ENCODE measurements at regions not wholly inside any gene's neighbourhood (a gene's known extent, or its start where the extent isn't known, plus 50 kb on each side); places are given as distances from the start of the nearest gene placed in this dataset.

DNA sequence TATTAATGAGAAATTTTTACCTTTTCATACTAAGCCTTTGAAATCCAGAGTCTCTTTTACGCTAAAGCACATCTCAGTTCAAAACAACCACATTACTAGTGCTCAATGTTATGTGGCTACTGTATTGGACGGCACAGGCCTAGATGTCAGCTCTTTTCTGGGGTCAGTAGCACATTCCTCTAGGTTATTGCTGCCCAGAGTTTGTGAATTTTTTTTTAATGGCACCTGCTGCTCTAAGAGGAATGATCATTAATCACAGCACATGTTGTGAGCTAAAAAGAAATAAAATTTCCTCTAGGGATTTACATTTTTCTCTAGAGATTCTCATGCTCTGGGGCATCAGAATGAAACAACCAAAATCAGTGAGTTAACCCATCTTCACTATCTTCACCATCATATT, 436.8 kb upstream of the THBS1 start:
- DNase-seq (ENCODE audit: low read depth in 1 of 2, low spot score in 1 of 2), result no peak
- in situ Hi-C loops (cut with HindIII; ENCODE audit: low pct_unique_long_range_greater_than_20kb, low sequenced_read_pairs), result no loop called here
- no peak for TF ChIP-seq JUND (IDR thresholded peaks at IDR 0.05; ENCODE audit: low read depth)

DNA sequence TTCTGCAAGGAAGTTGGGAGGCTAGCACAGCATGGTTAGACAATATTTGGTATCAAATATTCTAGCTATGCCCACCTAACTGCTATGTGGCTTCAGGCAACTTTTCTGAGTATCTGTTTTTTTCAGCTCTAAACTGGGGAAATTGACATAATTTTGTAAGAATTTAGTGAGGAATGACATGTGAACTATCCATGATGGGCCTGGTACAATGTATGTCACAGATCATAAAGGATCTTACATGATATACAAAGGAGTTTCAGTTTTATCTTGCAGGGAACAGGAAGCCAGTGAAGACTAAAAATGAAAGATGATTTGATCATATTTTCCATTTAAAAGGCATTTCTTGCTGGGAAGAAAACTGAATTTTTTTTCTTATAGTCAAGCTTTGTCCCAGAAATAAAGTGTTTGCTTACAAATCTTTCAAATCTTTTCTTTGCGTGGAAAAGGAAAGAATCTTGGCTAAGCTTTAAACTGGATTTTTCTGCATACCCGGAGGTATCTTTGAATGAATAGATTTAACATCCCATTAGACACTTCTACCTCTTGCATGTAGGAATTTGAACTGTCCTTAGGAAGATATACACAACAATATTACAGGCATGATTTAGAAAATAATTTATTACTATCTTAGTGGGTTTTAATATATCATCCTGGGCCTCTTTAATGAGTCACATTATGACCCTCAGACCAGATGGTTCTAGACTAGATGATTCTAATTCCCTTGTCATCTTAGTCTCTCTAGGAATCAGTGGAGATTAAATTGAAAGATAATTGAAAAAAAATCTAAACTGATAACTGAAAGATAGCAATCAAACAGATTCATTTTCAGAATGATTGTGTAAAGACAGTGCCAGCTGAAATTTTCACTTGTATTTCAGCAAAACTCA, 436.0 kb upstream of the THBS1 start:
- no peak for DNase-seq (ENCODE audit: low read depth in 1 of 2, low spot score in 1 of 2)
- in situ Hi-C loops (cut with HindIII; ENCODE audit: low pct_unique_long_range_greater_than_20kb, low sequenced_read_pairs), result no loop called here
- no peak for TF ChIP-seq JUND (IDR thresholded peaks at IDR 0.05; ENCODE audit: low read depth)

GRCh38 chr15:39145854-39146625, 434.8 kb upstream of the THBS1 start:
- DNase-seq (ENCODE audit: low read depth in 1 of 2, low spot score in 1 of 2), result no peak
- in situ Hi-C loops (cut with HindIII; ENCODE audit: low pct_unique_long_range_greater_than_20kb, low sequenced_read_pairs), result no loop called here
- no peak for TF ChIP-seq JUND (IDR thresholded peaks at IDR 0.05; ENCODE audit: low read depth)

GRCh38 chr15:39149636-39150150, 431.2 kb upstream of the THBS1 start:
- TF ChIP-seq JUND (IDR thresholded peaks at IDR 0.05; ENCODE audit: low read depth), result no peak
- in situ Hi-C loops (cut with HindIII; ENCODE audit: low pct_unique_long_range_greater_than_20kb, low sequenced_read_pairs), result no loop called here
- no peak for DNase-seq (ENCODE audit: low read depth in 1 of 2, low spot score in 1 of 2)

- in situ Hi-C loops (cut with HindIII; ENCODE audit: low pct_unique_long_range_greater_than_20kb, low sequenced_read_pairs), result no loop called here
- no peak for TF ChIP-seq JUND (IDR thresholded peaks at IDR 0.05; ENCODE audit: low read depth)
- DNase-seq (ENCODE audit: low read depth in 1 of 2, low spot score in 1 of 2), result no peak
Measured at GRCh38 chr15:39151545-39151944, 429.3 kb upstream of the THBS1 start.

DNA sequence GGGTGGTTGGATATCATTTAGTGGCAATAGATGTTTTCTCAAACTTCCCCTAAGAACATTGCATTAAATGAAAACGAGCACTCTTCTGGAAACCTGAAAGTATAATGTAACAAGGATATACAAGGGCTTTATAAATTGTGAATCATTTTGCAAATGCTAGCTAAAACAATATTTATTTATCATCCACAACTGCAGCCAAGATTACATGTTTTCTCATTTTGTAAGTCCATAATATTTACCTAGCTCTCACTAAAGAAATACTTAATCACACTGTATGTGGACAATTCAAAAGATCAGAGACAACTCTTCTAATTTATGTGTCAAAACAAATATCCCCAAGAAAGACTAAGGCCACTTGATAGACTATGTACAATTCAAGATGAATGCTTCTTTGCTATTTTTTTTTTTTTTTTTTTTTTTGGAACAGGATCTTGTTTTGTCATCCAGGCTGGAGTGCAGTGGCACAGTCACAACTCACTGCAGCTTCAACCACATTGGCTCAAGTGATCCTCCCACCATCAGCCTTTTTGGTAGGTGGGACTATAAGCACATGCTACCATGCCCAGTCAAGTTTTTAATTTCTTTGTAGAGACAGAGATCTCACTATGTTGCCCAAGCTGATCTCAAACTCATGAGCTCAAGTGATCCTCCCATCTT, 427.7 kb upstream of the THBS1 start:
- TF ChIP-seq JUND (IDR thresholded peaks at IDR 0.05; ENCODE audit: low read depth), result no peak
- DNase-seq (ENCODE audit: low read depth in 1 of 2, low spot score in 1 of 2), result no peak
- in situ Hi-C loops (cut with HindIII; ENCODE audit: low pct_unique_long_range_greater_than_20kb, low sequenced_read_pairs), result no loop called here

GRCh38 chr15:39153716-39154115, 427.2 kb upstream of the THBS1 start:
- in situ Hi-C loops (cut with HindIII; ENCODE audit: low pct_unique_long_range_greater_than_20kb, low sequenced_read_pairs), result no loop called here
- TF ChIP-seq JUND (IDR thresholded peaks at IDR 0.05; ENCODE audit: low read depth), result no peak; the same call in 1 of the 2 replicates
- peak; percentile 26 to 60 for DNase-seq (ENCODE audit: low read depth in 1 of 2, low spot score in 1 of 2)

DNA sequence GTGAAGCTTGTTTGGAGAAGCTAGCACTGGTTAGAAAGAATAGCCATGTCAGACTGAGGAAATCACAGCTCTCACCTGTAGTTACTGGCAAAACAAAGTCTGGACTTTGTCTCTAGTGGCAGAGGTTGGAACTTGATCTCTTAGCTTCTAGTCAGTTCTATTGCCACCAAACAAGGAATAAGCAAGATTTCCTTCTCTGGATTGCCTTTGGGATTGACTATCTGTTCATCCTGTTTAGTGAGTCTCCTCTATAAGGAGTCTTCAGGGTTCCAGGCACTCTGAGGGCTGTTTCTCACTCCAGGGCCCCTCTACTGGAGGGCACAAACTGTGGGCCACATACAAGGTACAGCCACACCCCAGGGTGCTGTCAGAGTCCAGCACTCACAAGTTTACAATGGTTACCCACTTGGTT, 426.6 kb upstream of the THBS1 start:
- no peak for TF ChIP-seq JUND (IDR thresholded peaks at IDR 0.05; ENCODE audit: low read depth)
- in situ Hi-C loops (cut with HindIII; ENCODE audit: low pct_unique_long_range_greater_than_20kb, low sequenced_read_pairs), result no loop called here
- peak; percentile 9 to 54 for DNase-seq (ENCODE audit: low read depth in 1 of 2, low spot score in 1 of 2)

- in situ Hi-C loops (cut with HindIII; ENCODE audit: low pct_unique_long_range_greater_than_20kb, low sequenced_read_pairs), result no loop called here
- DNase-seq (ENCODE audit: low read depth in 1 of 2, low spot score in 1 of 2), result no peak
- no peak for TF ChIP-seq JUND (IDR thresholded peaks at IDR 0.05; ENCODE audit: low read depth)
Measured at GRCh38 chr15:39154776-39155175, 426.1 kb upstream of the THBS1 start.

- in situ Hi-C loops (cut with HindIII; ENCODE audit: low pct_unique_long_range_greater_than_20kb, low sequenced_read_pairs), result no loop called here
- no peak for DNase-seq (ENCODE audit: low read depth in 1 of 2, low spot score in 1 of 2)
- no peak for TF ChIP-seq JUND (IDR thresholded peaks at IDR 0.05; ENCODE audit: low read depth)
Measured at GRCh38 chr15:39156166-39156565, 424.7 kb upstream of the THBS1 start.

DNA sequence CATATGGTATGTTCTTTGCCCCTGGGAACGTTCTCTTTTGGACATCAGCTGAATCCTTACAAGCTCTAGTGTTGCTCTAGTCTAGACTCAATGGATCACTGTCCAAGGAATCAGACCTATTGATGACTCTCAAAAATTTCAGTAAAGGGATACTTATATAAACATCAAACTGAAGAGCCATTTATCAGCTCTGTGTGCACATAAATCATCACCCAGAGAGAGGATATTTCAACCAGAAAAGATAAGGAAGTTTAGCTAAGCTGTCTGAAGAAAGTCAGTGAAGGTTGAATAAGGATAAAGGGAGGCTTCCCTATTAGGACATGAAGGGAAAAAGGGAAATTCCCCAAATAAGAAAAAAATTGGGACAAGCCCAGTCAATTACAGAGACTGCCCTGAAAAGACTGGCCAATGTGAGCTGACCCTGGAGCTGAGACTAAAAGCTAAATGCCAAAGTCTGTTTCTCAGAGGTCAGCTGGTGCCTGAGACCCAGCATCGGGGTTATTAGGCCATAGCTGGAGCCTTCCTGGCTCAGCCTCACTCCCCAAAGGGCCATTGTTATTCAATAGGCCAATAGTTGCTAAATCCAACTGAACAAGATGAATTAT, 424.1 kb upstream of the THBS1 start:
- TF ChIP-seq JUND (IDR thresholded peaks at IDR 0.05; ENCODE audit: low read depth), result no peak
- in situ Hi-C loops (cut with HindIII; ENCODE audit: low pct_unique_long_range_greater_than_20kb, low sequenced_read_pairs), result no loop called here

GRCh38 chr15:39157882-39158281, 423.0 kb upstream of the THBS1 start:
- TF ChIP-seq JUND (IDR thresholded peaks at IDR 0.05; ENCODE audit: low read depth), result no peak
- in situ Hi-C loops (cut with HindIII; ENCODE audit: low pct_unique_long_range_greater_than_20kb, low sequenced_read_pairs), result no loop called here
- DNase-seq (ENCODE audit: low read depth in 1 of 2, low spot score in 1 of 2), result no peak

More for the DNA sequence above, 424.1 kb upstream of the THBS1 start:
- no peak for DNase-seq (ENCODE audit: low read depth in 1 of 2, low spot score in 1 of 2)
